DOHH2 (cell line): ENCODE measurements at regions not wholly inside any gene's neighbourhood (a gene's known extent, or its start where the extent isn't known, plus 50 kb on each side); places are given as distances from the start of the nearest gene placed in this dataset.

ENCODE experiments used
- EZH2phosphoT487 ChIP-seq: fragments of 200-600 bp; sonication (generic); IDR thresholded peaks from 2 replicates; pipeline ENCODE4 v1.6.1; 2017; ENCODE audit warnings: borderline replicate concordance, mild to moderate bottlenecking, antibody characterized with exemption, low read length, moderate library complexity, mixed read lengths
- TF ChIP-seq, protein P1 (sequence below): fragments of 200-600 bp; sonication (generic); IDR thresholded peaks from one replicate; pipeline ENCODE4 v1.5.1; 2014; ENCODE audit warnings: antibody characterized with exemption, mild to moderate bottlenecking, low read depth, low read length; ENCODE audit not compliant: poor library complexity, severe bottlenecking

DNA sequence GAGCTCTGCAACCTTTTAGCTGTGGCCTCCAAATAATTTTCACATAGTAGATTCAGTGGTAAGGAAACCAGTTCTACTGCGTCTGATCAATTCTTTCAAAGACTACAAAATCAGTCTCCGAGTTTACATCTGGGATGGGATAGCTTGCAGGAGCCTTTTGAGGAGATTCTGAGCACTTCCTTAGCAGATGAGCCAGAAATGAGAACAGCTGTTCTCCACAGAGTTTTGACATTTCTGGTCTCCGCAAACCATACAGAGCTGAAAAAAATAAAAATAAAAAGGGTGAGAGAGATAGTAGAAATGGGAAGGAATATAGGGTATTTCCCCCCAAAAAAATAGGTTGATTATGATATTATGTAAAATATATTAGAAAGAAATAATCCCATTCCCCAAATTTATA, 119.3 kb downstream of the LYPLAL1 start:
- TF ChIP-seq, protein P1, sequence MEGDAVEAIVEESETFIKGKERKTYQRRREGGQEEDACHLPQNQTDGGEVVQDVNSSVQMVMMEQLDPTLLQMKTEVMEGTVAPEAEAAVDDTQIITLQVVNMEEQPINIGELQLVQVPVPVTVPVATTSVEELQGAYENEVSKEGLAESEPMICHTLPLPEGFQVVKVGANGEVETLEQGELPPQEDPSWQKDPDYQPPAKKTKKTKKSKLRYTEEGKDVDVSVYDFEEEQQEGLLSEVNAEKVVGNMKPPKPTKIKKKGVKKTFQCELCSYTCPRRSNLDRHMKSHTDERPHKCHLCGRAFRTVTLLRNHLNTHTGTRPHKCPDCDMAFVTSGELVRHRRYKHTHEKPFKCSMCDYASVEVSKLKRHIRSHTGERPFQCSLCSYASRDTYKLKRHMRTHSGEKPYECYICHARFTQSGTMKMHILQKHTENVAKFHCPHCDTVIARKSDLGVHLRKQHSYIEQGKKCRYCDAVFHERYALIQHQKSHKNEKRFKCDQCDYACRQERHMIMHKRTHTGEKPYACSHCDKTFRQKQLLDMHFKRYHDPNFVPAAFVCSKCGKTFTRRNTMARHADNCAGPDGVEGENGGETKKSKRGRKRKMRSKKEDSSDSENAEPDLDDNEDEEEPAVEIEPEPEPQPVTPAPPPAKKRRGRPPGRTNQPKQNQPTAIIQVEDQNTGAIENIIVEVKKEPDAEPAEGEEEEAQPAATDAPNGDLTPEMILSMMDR = no peak
- TF ChIP-seq EZH2phosphoT487 = no peak
